ENCODE measurements at regions not wholly inside any gene's neighbourhood (a gene's known extent, or its start where the extent isn't known, plus 50 kb on each side); places are given as distances from the start of the nearest gene placed in this dataset.

DNA sequence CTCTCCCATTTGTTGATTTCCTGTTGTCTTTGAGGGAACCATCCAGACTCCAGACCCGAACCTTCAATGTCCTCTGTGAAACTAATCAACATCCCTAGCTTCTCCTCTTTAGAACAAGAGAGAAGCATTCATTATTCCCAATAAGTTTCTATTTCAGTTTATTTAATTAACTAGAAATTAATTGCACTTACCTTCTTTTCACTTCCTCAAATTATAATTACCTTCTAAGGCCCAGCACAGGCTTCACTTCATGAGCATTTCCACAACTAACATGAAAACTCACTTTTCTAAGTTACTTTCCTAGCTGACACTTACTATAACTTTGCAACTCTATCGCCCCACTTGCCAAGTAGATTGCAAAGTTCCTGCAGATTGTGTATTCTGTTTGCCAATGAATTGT is 71.6 kb upstream of the HTR2A start:
- Histone ChIP-seq H3K9me3 (no peaks in the 10 kb centered on the region), H3K36me3 (no peaks in the 10 kb centered on the region), H3K27ac (no peak overlapping the region), H3K4me1 (peaks cover 9% of the 10 kb centered on the region), H3K4me3 (no peak overlapping the region), H3K27me3 (no peaks in the 10 kb centered on the region)
- TF ChIP-seq POLR2AphosphoS5 (IDR thresholded peaks at IDR 0.05; ENCODE audit: insufficient read depth in 1 of 2, low read depth in 1 of 2) (no peak), POLR2A (IDR thresholded peaks at IDR 0.05) (no peak)
- TF ChIP-seq, protein P1, sequence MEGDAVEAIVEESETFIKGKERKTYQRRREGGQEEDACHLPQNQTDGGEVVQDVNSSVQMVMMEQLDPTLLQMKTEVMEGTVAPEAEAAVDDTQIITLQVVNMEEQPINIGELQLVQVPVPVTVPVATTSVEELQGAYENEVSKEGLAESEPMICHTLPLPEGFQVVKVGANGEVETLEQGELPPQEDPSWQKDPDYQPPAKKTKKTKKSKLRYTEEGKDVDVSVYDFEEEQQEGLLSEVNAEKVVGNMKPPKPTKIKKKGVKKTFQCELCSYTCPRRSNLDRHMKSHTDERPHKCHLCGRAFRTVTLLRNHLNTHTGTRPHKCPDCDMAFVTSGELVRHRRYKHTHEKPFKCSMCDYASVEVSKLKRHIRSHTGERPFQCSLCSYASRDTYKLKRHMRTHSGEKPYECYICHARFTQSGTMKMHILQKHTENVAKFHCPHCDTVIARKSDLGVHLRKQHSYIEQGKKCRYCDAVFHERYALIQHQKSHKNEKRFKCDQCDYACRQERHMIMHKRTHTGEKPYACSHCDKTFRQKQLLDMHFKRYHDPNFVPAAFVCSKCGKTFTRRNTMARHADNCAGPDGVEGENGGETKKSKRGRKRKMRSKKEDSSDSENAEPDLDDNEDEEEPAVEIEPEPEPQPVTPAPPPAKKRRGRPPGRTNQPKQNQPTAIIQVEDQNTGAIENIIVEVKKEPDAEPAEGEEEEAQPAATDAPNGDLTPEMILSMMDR (IDR thresholded peaks at IDR 0.05), result no peak
- intact Hi-C loops (cut with DNase I), result no loop called here
- DNase-seq (ENCODE audit: extremely low spot score in 2 of 2), result no peak

DNA sequence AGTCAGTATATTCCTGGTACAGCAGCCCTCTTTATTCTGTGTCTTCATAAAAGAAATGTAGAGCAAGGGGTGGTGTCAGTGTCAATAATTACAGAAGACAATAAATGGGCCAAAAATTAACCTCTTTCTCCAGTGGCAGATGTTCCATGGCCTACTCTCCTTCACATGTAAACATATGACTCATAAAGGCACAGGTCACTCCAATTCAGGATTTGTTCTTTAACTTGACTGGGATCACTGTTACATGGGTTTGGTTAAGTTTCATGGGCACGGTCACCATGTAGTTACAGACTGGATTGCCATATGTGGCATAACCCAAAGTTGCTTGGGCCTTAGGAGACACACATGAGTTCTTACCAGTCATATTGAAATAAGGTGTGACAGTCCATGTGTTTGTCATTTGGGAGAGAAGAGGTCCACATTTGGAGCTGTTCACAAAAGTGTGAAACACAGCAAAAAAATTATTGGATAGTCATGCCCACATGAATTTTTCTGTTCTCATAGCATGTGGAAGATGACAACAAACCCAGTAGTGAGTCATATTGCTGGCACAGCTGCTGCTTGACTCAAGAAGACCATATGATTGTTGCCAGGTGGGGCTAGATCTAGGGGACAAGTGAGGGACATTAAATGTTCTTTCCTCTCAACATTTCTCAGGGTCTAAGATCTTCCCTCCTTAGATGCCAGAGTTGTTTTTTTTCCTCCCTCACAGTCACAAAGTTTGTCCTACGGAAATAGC is 68.1 kb upstream of the HTR2A start:
- Histone ChIP-seq H3K4me1 (peaks cover 9% of the 10 kb centered on the region), H3K27me3 (no peaks in the 10 kb centered on the region), H3K9me3 (no peaks in the 10 kb centered on the region), H3K4me3 (no peak overlapping the region), H3K27ac (no peak overlapping the region), H3K36me3 (no peaks in the 10 kb centered on the region)
- TF ChIP-seq POLR2AphosphoS5 (IDR thresholded peaks at IDR 0.05; ENCODE audit: insufficient read depth in 1 of 2, low read depth in 1 of 2) (no peak), POLR2A (IDR thresholded peaks at IDR 0.05) (no peak)
- TF ChIP-seq, protein P1 (IDR thresholded peaks at IDR 0.05), result no peak
- no peak for DNase-seq (ENCODE audit: extremely low spot score in 2 of 2)
- intact Hi-C loops (cut with DNase I), result no loop called here

DNA sequence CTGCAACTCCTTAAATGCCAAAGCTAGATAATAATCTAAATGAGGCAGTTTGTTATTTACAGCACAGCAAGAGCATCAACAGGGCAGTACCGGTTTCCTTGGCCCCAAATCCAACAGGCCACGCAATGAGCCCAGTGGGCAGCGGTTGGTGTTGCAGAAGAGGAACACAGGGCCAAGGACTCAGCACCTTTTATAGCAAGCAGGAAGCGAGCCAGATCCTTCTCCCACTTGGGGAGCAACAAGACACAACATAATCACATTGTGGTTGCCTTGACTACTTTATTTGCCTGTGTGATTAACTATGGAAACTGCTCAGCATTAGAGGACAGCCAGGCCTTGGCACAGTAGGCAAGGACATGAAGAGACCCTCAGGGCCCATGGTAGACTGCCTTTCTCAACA is 67.1 kb upstream of the HTR2A start:
- Histone ChIP-seq H3K4me3 (no peak overlapping the region), H3K36me3 (no peaks in the 10 kb centered on the region), H3K27me3 (no peaks in the 10 kb centered on the region), H3K9me3 (no peaks in the 10 kb centered on the region), H3K4me1 (peaks cover 9% of the 10 kb centered on the region), H3K27ac (no peak overlapping the region)
- DNase-seq (ENCODE audit: extremely low spot score in 2 of 2), result no peak
- no peak for TF ChIP-seq POLR2AphosphoS5 (IDR thresholded peaks at IDR 0.05; ENCODE audit: insufficient read depth in 1 of 2, low read depth in 1 of 2)
- TF ChIP-seq, protein P1 (IDR thresholded peaks at IDR 0.05), result no peak
- no peak for TF ChIP-seq POLR2A (IDR thresholded peaks at IDR 0.05)
- intact Hi-C loops (cut with DNase I), result no loop called here

DNA sequence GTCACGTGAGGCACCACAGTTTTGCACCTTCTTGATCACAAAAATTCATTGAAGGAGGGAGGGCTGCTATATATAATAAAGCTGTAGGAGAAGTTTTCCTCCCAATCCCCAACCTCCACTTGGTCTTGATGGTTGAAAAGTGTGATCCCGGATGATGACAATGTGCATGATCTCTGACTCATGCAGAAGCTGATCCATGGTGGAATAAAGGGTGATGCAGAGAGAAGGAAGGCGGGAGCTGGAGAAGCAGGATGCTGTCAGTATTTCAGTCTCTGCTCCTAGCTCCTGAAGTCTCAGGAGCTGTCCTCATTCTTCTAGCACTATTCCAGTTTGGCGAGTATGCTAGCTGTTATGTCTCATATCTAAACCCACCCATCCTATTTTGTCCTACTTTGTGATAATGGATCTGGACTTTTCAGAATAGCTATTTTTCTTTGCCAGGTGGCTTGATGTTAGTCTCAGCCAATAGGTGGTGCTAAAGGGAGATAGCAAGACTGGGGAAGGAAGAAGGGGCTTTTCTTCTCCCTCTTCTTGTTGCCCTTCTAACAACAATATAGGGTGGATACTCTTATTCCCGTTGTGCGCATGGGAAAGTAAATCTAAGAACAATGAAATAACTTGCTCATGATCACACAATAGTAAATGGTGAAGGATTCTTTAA is 65.6 kb upstream of the HTR2A start:
- H3K36me3 ChIP-seq, result no peaks in the 10 kb centered on the region

More for the DNA sequence above, 65.6 kb upstream of the HTR2A start:
- Histone ChIP-seq H3K27ac (peak overlapping the region; percentile 37), H3K4me1 (peaks cover 9% of the 10 kb centered on the region), H3K27me3 (no peaks in the 10 kb centered on the region), H3K4me3 (no peak overlapping the region), H3K9me3 (no peaks in the 10 kb centered on the region)
- TF ChIP-seq POLR2AphosphoS5 (IDR thresholded peaks at IDR 0.05; ENCODE audit: insufficient read depth in 1 of 2, low read depth in 1 of 2) (no peak), POLR2A (IDR thresholded peaks at IDR 0.05) (no peak)
- TF ChIP-seq, protein P1 (IDR thresholded peaks at IDR 0.05), result no peak
- DNase-seq (ENCODE audit: extremely low spot score in 2 of 2), result no peak
- intact Hi-C loops (cut with DNase I), result no loop called here

Measured in vagina (tissue), 2 donors.